SIG-M5 treated with dmso at 0.1 percent for 504 hours (cell line): ENCODE measurements at regions not wholly inside any gene's neighbourhood (a gene's known extent, or its start where the extent isn't known, plus 50 kb on each side); places are given as distances from the start of the nearest gene placed in this dataset.

Experiments
- DNase-seq: peaks from one replicate; lab custom pipeline; 2025; ENCODE audit not compliant: unreplicated experiment; lab: John Stamatoyannopoulos, UW

DNA sequence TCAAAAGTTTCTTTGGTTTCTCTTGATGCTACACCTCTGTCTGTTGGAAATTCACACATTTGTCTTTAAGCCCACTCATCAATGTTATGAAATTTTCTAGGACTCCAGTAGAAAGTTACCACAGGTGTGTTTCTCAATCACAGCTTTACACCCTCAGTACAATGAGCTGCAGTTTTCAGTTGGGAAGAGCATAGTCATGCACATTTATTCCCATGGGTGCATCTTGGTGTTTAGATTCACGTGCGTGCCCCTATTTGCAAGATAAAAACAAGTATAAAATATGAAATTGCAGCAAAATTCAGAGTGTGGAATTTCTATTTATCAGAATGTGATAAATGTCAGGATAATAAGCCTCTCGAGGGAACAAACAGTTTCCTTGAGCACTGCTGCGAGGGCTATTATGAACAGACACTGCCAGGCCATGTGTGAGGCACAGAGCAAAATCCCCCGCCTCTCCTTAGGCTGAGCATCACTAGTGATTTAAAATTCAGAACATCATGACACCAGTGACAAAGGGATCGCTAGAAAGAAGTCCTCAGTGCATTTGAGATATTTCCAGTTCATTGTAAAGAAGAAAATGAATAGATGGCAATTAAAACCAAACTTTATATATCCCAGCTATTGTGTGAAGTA lies 512.2 kb upstream of the TCF4 start:
- no peak for DNase-seq

DNA sequence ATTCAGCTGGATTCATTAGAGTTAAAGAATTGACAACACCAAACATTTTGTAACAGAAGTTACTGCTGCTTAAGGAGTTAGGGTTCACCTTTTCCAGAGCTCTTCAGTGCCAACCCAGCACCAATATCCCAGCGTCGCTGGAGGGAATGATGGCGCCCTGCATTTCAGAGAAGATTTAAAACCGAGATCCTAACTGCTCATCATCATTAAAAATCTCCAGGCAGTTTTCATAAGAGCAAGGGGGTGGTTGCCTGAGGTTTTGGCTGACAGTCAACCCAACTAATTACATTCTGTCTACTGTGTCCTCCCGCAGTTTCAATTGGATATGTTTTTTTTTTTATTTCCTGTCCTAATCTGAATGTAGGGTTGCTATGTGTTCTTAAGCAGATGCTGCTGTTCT lies 509.6 kb upstream of the TCF4 start:
- DNase-seq: no peak

DNA sequence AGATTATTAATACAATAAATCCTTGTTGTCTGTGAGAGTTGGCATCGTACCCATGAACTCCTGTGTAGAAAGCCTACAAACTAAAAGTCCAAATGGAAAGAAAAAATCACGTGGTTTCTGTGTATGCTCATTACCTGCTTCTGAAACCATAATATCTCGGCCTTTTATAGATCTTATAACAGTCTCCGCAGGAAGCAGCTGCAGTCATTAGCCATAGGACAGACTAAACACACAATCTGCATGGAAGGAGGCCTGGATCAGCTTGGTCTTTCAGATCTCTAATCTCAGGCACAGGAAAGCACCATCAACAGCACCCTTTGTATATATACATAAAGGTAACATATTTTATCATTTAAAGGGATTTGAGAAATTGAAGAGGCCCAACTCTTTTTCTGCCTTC lies 508.9 kb upstream of the TCF4 start:
- DNase-seq: no peak

DNA sequence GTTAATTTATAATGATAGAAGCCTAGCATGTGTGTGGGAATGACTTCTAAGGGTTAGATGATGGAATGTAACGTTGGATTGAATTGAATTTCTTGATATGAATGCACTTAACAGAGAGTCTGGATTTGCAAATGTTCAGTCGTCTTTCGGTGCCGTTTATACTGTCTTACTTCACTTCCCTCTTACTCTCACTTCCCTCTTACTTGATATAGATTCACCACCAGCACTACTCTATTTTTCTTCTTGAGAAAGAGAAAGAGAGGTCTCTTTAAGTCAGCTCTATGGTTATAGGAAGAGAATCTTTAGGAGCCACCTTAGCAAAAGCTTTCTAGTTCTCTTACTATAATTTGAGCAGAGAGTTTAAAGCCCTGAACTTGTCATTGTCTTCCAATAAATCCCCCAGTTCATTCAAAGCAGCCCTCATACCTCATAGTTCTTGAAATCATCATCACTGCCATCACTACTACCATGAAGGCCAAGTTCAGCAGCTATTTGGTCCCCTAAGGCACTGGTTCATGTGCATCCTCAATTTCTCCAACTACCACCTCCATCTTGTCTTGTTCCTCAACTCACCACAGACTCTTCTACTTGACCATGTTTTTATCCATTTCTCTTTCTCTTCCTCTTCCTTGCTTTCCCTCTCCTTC lies 501.7 kb upstream of the TCF4 start:
- DNase-seq: peak; percentile 55

DNA sequence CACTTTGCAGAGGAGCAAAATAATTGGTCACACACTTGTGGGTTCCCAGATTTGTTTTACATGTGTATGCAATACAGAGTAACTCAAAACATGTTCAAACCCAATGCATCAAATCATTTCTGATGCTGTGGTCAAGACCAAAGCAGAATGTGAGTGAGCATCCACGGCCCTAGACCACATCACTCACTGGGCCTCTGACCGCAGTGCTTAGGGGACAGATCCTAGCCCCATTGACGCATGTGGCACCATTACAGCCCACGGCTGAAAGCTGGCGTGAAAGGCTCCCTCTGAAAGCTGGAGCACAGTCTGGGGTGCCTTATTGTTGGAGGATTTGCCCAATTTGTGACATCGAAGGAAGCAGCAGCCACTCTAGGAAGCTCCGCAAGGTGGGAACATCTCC lies 498.8 kb upstream of the TCF4 start:
- DNase-seq: no peak

DNA sequence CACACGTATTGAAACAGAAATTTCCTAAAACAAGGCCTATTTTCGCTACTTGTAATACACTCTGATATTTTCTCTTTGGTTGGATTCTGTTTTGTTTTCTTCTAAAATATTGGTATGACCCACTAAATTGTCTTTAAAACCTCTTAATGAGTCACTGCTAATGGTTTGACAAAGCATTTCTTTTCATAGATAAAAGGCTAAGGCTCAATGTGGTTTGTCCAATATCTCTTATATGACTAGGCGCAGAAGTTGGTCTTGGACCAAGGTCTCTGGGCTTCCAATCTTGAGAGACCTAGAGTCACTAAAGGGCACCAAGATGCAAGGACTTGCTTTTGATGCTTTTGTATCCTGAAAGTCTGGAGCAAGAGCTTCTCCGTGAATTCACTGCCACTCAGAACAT lies 498.2 kb upstream of the TCF4 start:
- DNase-seq: no peak

DNA sequence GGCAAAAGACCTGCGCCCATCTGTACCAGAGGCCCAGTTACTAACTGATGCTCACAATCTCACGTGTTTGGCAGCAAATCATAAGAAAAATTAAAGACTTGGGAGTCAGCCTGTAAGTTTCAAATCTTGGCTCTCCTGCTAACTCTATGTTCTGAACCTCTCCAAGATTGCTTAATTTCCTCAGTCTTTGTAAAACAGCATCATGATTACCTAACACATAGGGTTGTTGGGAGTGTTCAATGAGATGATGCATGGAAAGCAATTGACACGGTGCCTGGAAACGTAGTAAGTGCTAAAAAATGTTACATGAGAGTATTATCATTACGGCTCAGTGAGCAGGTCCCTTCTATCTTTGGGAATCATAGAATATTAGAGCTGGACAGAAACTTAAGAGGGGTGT lies 497.6 kb upstream of the TCF4 start:
- DNase-seq: no peak

DNA sequence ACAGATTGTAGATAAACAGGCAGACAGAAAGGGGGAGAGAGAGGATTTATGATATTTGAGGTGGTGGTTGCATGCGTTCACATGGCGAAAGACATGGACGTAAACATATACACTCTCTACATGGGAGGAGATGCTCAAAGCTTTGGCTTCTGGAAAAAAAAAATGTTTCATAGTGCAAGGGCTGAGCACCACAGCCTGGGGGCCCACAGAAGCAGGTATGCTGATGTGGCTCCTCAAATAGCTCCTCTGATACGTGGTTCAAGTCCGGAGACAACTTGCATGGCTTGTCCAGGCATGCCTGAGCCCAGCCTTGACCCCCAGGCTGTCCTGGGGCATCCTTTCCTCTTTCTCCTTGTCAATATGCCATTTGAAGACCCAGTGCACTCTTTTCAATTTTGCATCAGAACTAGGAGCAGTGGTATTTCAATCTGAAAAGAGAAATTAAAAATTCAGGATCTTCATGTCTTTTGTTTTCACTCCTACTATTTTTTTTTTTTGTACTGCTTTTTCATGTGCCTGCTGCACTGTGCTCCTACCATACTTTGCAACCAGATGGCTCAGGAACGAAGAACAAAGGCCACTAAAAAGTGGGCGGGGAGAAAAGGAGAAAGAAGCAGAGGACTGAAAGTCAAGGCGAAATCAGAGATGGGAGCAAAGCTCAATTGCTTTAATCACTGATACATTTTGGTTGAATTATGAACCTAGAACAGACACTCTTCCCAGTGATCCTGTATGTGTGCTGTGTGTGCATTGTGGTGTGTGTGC lies 495.7 kb upstream of the TCF4 start:
- no peak for DNase-seq

DNA sequence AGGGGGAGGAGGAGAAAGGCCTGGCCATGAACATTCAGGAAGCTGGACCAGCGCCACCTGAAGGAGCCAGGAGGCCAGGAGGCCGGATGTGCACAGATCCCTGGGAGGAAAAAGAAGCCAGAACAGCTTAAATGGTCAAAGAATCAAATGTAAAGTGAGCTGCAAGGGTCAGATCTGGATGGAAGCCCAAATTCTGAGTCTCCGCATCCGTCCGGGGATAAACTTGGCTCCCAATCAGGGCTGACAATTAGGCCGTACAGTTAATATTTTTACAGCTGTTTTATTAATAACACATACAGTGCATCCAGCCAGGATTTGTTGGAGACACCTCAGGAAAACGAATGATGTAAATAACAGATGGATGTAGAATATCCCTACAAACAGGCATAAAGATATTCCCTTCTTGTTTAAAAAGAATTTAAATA lies 495.1 kb upstream of the TCF4 start:
- no peak for DNase-seq

DNA sequence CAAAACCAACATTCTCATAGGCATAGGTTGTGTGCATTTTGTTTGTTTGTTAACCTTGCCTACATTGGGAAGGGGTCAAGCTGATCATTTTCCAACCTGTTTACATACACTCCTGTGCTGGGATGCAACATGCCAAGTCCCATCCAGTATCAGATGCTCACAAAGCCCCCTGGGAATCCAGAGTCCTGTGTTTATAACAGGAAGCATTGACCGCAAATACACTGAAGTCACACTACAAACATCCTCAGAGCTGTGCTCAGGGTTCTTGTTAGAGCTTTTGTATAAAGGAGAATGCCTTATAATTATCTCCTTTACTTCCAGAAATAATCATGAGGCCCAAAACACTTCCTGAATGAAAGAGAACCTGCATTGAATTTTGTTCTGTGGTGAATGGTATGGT lies 488.7 kb upstream of the TCF4 start:
- no peak for DNase-seq

DNA sequence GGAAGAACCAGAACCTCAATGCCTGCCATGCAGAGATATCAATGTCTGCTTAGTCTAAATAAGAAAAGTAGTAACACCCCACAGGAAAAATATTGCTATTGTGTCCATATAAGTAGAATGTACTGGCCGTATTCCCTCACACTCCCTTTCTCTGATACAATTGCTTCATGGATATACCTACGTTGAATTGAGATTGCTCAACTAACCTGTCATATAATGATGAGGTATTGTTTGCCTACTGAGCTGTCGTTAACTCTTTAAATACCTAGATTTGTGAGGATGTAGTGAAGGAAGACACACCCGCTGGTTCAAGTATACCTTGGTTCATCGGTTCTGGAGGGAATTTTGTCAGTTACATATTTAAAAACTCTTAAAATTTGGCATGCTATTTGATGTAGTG lies 480.7 kb upstream of the TCF4 start:
- no peak for DNase-seq

DNA sequence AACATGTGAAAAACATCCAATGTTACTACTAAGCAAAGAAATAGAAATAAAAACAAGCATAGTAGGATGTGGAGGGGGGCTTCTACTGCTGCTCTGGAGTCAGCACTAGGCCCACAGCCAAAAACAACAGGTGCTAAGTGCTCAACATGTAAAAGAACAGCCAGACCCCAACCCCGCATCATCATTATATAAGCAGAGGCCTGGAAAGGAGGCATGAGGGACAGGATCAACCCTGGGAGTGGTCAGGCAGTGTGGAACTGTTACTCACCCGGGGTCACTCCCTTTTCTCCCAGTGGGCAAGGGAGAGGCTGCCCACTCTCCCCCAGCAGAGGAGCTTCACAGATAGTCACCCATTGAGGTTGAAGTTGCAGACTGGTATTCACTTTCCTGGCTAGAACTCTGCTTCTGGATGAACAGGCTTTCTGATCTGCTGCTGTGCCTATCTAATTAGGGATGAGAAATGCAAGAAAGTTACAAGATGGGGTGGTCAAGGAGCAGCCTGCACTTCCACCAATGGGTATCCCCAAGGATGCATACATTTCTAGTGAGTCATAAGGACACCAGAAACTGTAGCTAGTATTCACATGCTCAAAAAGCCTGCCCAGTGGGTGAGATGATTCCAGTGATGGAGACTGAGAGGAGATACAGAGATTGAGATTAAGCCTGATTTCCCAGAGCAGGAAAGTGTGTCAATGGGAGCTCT lies 480.1 kb upstream of the TCF4 start:
- no peak for DNase-seq

DNA sequence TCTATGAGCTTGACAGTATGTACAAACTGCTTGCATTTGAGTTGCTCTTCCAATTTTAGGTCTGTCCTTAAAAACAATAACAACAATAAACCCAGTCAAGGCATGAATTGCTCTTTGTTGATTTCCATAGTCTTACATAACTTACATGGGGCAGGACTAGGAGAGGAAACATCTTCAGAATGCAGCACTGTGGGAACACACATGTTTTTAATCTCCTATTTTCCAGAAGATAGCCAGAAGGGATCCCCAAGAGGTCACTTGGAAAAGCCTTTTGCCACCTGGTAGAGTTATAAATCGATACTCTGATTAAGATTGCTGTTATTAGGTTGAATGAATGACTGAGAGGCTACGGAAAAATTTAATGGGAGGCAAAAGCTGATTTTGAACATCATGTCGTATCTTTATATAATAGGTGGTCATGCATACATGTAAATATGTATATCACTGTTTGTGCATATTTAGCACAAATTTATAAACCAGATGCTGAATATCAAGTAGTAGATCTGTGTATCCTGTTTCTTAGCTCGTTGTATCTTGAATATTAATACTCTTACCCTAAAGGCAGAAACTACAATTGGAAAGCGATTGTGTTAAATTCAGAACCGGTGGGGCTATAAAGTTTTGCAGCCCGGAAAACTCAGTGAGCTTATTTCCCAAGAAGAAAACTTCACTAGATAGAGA lies 479.4 kb upstream of the TCF4 start:
- no peak for DNase-seq

DNA sequence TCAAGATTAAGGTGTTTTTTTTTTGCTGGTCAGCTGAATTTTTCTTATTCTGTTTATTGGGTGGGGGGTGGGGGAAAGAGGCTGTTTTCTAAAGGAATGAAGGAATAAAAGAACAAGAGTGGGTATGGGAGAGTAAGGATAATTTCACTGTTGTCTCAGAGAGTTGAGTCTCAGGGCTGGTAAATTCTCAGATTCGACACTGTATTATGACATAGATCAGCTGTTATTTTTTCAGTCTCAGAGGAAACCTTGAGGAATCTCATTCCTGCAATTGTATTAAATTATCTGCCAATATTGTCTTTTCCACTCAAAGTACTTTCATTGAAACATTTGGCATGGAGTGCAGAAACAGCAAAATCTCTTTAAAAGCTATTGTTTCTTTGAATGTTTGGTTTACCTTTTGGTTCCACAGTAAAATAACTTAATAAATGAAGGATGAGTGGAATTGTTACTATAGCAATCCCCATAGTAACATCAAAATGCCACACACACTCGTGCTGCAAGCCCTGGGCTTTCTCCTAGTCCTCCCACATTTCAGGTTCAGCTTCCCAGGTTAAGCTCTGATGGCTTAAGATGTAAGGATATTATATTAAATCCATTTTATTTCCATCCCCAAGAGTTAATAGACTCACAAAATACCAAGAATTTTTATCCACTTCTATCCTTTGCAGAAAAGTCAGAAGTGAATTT lies 478.7 kb upstream of the TCF4 start:
- DNase-seq: no peak

DNA sequence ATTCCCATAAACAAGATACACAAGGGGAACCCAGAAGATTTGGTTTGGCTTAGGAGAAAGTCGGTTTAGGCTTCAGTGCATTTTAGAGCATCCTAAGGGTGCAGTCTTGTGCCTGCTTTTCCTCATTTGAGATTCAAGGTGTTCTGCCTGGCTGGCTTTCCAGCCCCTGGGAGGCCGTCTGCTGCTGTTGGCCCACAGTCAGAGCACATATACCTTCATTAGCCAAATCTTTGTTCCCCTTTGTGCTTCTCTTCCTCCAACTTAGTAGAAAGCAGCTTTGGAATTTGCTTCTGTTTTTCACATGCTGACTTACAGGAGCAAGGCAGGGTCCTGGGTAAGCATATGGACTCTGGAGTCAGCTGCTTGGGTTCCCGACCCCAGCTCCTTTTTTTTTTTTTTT lies 477.1 kb upstream of the TCF4 start:
- no peak for DNase-seq

DNA sequence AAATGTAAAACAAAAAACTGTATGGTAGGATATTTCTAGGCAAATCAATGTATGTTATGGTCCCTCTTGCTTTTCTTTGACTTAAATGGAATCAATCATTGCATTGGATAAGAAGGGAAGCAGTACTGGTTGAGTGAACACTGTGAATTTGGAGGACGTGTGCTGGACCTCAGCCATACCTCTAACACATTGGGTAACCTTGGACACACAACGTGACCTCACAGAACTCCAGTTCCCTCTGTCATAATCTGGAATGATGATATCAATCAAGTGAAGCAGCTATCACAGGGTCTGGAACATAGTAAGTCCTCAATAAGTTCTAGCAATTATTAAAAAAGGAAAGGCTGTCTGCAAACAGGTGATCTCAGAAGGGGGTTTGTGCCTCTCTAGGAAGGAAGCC lies 474.9 kb upstream of the TCF4 start:
- no peak for DNase-seq

DNA sequence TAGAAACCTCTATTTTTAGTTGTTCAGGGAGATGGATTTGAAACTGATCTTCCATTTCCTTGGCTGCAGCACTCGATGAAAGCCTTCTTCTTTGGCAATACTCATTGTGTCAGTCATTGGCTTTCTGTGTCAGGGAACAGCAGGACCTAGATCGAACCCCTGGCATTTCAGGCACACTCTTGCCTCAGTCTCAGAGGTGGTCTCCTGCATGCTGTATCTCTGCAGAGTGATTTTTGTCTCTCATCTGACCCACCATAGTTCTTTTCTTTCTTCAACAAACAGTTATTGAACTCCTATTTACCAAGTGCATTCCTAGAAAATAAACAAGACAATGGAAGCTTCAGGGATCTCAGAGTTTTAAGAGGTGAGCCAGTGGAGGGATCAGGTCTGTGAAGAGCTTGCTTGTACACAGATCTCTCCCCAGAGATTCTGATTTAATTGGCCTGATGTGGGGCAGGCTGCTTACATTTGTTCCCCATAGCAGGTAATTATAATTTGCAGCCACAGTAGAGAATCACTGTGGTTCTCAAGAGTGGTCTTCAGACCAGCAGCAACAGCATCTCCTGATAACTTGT lies 473.1 kb upstream of the TCF4 start:
- no peak for DNase-seq

DNA sequence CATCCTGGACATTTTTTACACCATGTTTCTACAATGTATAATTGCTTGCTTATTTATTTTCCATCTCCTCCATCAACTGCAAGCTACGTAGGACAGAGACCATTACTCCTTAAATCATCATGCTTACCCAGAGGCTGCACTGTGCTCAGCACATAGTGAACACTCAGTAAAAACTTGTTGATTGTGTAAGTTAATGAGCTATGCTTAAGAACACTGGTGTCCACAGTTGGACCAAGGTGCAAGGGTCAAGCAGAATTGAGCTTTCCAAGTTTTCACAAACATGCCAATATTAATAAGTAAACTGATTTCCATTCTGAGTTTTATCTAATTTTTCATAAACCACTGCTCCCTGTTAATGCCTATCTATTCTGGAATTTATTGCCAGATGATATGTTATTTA lies 464.2 kb upstream of the TCF4 start:
- DNase-seq: no peak

DNA sequence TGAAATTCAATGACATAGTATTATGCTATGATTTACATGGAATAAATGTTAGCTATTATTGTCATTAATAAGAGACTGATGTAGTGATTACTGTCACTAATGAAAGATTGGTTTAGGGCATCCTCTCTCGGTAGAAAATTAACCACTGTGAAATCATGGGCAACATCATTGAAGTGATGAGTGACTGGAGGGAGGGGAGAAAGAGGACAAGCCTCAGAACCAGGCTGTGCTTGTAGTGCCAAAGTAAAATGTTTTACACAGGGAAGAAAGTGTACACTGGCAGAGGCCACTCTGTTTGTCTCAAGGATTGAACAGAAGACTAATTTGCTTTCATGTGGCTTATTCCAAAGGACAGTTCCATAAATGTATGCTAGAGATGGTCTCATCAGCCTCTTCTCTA lies 456.2 kb upstream of the TCF4 start:
- no peak for DNase-seq

DNA sequence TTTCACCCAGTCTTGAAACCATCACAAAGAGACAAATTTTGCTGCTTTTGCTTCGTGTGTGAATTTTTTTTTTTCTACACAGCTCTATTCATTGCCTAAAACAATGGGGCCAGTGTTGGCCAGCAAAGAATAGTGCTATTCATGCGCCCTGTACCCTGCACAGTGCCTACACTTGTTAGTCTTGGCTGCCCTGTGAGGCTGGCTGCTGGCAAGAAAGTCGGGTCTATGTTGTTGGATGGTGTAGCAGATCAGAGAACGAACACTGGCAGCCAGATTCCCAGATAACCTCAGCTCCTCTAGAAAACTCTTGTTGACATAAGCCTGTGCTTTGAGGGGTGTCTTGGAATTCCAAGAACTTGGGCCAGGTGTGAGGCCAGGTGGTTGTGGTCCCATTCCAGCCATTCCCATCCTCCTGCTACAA lies 455.7 kb upstream of the TCF4 start:
- no peak for DNase-seq
